Endothelial cell of umbilical vein (primary cell): ENCODE measurements at regions not wholly inside any gene's neighbourhood (a gene's known extent, or its start where the extent isn't known, plus 50 kb on each side); places are given as distances from the start of the nearest gene placed in this dataset.

Experiments used
- BruUV-seq: library from RNA; stranded (reverse); fragments of 400-500 nt; replicated peaks from 2 replicates; lab custom pipeline; 2021; lab: Mats Ljungman, UMichigan
- CTCF ChIA-PET: fragments of 300-600, 350-600 bp; sonication (Branson Sonifier 250); formaldehyde crosslinking; loops from one replicate; lab custom pipeline; 2021; ENCODE audit warnings: antibody characterized with exemption, inconsistent platforms; lab: Charles Lee
- POLR2A ChIA-PET: fragments of 300-600, 350-600 bp; sonication (Branson Sonifier 250); formaldehyde crosslinking; loops from one replicate; lab custom pipeline; 2021; ENCODE audit warnings: antibody characterized with exemption, inconsistent platforms; lab: Charles Lee
- DNase-seq: peaks from one replicate; pipeline ENCODE4 v3.0.0-alpha.2; 2011; ENCODE audit warnings: low read depth, low spot score
- FAIRE-seq: peaks from 2 replicates; lab custom pipeline; 2011; peaks lifted over from hg19 to GRCh38; lab: Jason Lieb, UNC
- H2AFZ ChIP-seq: 2 replicates; pipeline ENCODE4 v1.6.0; 2012; ENCODE audit warnings: low read depth, low read length, control low read depth, inconsistent platforms
- H3K27ac ChIP-seq: 2 replicates; pipeline ENCODE4 v1.5.1; 2011; ENCODE audit warnings: low read depth, mild to moderate bottlenecking, control low read depth, low read length, moderate library complexity; ENCODE audit not compliant: insufficient read depth
- H3K27me3 ChIP-seq, 2 experiments: 2 replicates each; pipeline versions ENCODE4 v1.6.0 to v1.6.1; 2011; ENCODE audit warnings: low read length in 2 of 2, mixed read lengths in 1 of 2; ENCODE audit not compliant: control insufficient read depth in 2 of 2, insufficient read depth in 2 of 2
- H3K36me3 ChIP-seq, 2 experiments: 2 replicates in 1 of 2; 3 replicates in 1 of 2; pipeline ENCODE4 v1.5.1; 2011; ENCODE audit warnings: low read length in 2 of 2, mild to moderate bottlenecking in 1 of 2, moderate library complexity in 1 of 2; ENCODE audit not compliant: control insufficient read depth in 2 of 2, insufficient read depth in 2 of 2; ENCODE audit errors: extremely low read depth in 1 of 2
- H3K4me1 ChIP-seq: 3 replicates; pipeline ENCODE4 v1.5.1; 2011; ENCODE audit warnings: mild to moderate bottlenecking, low read length; ENCODE audit not compliant: control insufficient read depth, insufficient read depth; ENCODE audit errors: extremely low read depth
- H3K4me2 ChIP-seq: 2 replicates; pipeline ENCODE4 v1.6.1; 2011; ENCODE audit warnings: low read length, control low read depth, mixed read lengths; ENCODE audit not compliant: insufficient read depth
- H3K4me3 ChIP-seq, 3 experiments: fragments of 200-600 bp in 1 of 3; sonication (generic), shearing (Covaris generic) in 1 of 3; replicated peaks in 1 of 3; 2 replicates each; pipeline ENCODE4 v1.5.1; 2011 to 2016; ENCODE audit warnings: control low read depth in 3 of 3, low read length in 3 of 3, mild to moderate bottlenecking in 2 of 3, inconsistent platforms in 1 of 3, low read depth in 1 of 3, moderate library complexity in 1 of 3; ENCODE audit not compliant: insufficient read depth in 1 of 3
- H3K79me2 ChIP-seq: 2 replicates; pipeline ENCODE4 v1.6.0; 2012; ENCODE audit warnings: low read length, inconsistent platforms; ENCODE audit not compliant: control insufficient read depth, insufficient read depth
- H3K9ac ChIP-seq: replicated peaks from 2 replicates; pipeline ENCODE3; 2011; ENCODE audit warnings: low read length, control low read depth; ENCODE audit not compliant: insufficient read depth; ENCODE audit errors: extremely low read depth
- H3K9me1 ChIP-seq: replicated peaks from 3 replicates; pipeline ENCODE4 v1.6.0; 2011; ENCODE audit warnings: mild to moderate bottlenecking, low read length; ENCODE audit not compliant: control insufficient read depth, insufficient read depth; ENCODE audit errors: extremely low read depth
- H3K9me3 ChIP-seq: replicated peaks from 2 replicates; pipeline ENCODE4 v1.5.1; 2012; ENCODE audit warnings: low read length, inconsistent platforms; ENCODE audit not compliant: control insufficient read depth, insufficient read depth
- H4K20me1 ChIP-seq: replicated peaks from 2 replicates; pipeline ENCODE3; 2011; ENCODE audit warnings: mild to moderate bottlenecking, low read length; ENCODE audit not compliant: control insufficient read depth, insufficient read depth; ENCODE audit errors: extremely low read depth
- EZH2 ChIP-seq: IDR thresholded peaks from 2 replicates; pipeline ENCODE4 v1.6.1; 2012; ENCODE audit warnings: borderline replicate concordance, low read depth, mild to moderate bottlenecking, moderate library complexity, low read length, inconsistent platforms; ENCODE audit not compliant: severe bottlenecking
- FOS ChIP-seq: IDR thresholded peaks from 2 replicates; pipeline ENCODE4 v1.6.1; 2011; ENCODE audit warnings: mild to moderate bottlenecking, low read length, moderate library complexity, borderline replicate concordance; ENCODE audit not compliant: insufficient read depth
- GATA2 ChIP-seq: IDR thresholded peaks from 2 replicates; pipeline ENCODE4 v1.7.0; 2011; ENCODE audit warnings: low read depth, mild to moderate bottlenecking, moderate library complexity, mixed read lengths, low read length; ENCODE audit not compliant: insufficient read length, insufficient read depth
- JUN ChIP-seq: IDR thresholded peaks from 2 replicates; pipeline ENCODE4 v1.6.1; 2011; ENCODE audit warnings: borderline replicate concordance, low read depth; ENCODE audit not compliant: insufficient read length, insufficient read depth
- MAX ChIP-seq: IDR thresholded peaks from 2 replicates; pipeline ENCODE4 v1.6.1; 2011; ENCODE audit not compliant: insufficient read depth, insufficient read length
- MYC ChIP-seq: IDR thresholded peaks from one replicate; pipeline ENCODE4 v1.6.1; 2011; ENCODE audit warnings: mild to moderate bottlenecking, low read depth, low read length
- POLR2A ChIP-seq: IDR thresholded peaks from 2 replicates; pipeline ENCODE4 v1.6.1; 2012; ENCODE audit warnings: low read depth, mild to moderate bottlenecking, control low read depth, low read length
- POLR2AphosphoS5 ChIP-seq: IDR thresholded peaks from 2 replicates; pipeline ENCODE4 v1.6.1; 2012; ENCODE audit warnings: low read depth, mild to moderate bottlenecking, control low read depth, low read length, moderate library complexity; ENCODE audit not compliant: insufficient read depth
- dilution Hi-C: fragments of 300-500 bp; cut with MboI; formaldehyde crosslinking; loops from one replicate; pipeline ENCODE4 v1.15.0; 2019; ENCODE audit warnings: low sequenced_read_pairs; ENCODE audit not compliant: extremely low pct_ligation_motif_present
- intact Hi-C: fragments of 100-400 bp; cut with micrococcal nuclease; formaldehyde crosslinking; loops from one replicate; pipeline ENCODE4 v1.10.0; 2022
- TF ChIP-seq, protein P1 (sequence below), 2 donors: IDR thresholded peaks; 1 replicate in 1 of 2; 2 replicates in 1 of 2; pipeline ENCODE4 v1.5.1; 2011; ENCODE audit warnings: low read length in 2 of 2, mild to moderate bottlenecking in 2 of 2, moderate library complexity in 2 of 2, control low read depth in 1 of 2, inconsistent platforms in 1 of 2, low read depth in 1 of 2; ENCODE audit not compliant: insufficient read depth in 1 of 2; ENCODE audit errors: extremely low read depth in 1 of 2

DNA sequence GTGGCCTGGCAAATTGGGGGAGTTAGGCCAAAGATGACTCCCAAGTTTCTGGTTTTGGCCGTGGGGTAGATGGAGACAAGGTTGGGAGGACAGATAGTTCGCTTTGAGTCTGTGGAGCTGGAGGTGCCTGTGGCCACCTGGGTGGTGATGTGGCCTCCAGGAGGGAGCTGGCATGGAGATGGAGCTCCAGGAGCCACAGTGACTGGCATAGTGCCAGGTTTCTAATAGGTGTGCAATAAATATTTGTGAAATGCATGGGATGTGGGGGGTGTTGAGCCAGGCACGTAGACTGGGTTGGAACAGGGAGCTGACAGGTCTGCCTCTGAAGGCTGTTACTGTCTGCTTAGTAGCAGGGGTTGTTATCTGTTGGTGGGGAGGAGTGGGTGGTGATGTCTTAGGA, 102.7 kb downstream of the PAX1 start:
- FAIRE-seq (no peak), DNase-seq (no peak)
- H3K4me2 ChIP-seq, result no peak overlapping the region
- POLR2A ChIA-PET, result no interaction called here
- no peaks in the 10 kb centered on the region for H3K9me1 ChIP-seq
- dilution Hi-C loops (no loop called here), intact Hi-C loops (loop anchor here (5.0 kb wide), 1 partner anchor 504 kb away; no protein-coding TSS in a partner anchor)
- H3K27me3 ChIP-seq, result no peaks in the 10 kb centered on the region
- TF ChIP-seq MYC (no peak), EZH2 (no peak), POLR2A (no peak), FOS (no peak), JUN (no peak)
- CTCF ChIA-PET, result no interaction called here
- no peaks in the 10 kb centered on the region for H3K79me2 ChIP-seq
- no peak overlapping the region for H3K9ac ChIP-seq
- no peak overlapping the region for H2AFZ ChIP-seq
- H3K4me3 ChIP-seq, result no peak overlapping the region
- no peaks in the 10 kb centered on the region for H4K20me1 ChIP-seq
- peaks cover 3% of the 10 kb centered on the region for H3K9me3 ChIP-seq
- H3K36me3 ChIP-seq, result no peaks in the 10 kb centered on the region
- BruUV-seq, result no TSS peak
- H3K27ac ChIP-seq, result no peak overlapping the region
- H3K4me1 ChIP-seq, result no peaks in the 10 kb centered on the region

DNA sequence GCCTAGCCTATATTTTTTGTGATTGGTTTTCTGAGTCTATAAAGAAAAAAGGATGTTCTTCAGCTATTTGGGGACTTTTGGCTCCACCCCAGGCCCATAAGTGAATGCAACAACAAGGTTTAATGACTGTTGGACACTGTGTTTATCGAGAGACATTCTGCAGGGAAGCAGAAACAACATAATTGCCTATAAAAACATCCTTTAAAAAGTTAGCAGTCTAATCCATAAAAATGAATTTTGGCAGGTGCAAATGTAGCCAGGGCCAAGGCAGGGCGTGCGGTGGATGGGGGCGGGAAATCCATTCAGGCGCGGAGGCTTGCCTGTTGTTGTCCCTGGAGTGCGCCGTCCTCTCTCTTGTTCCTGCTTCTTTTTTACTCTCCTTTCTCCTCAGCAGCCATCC, 99.3 kb downstream of the PAX1 start:
- no TSS peak for BruUV-seq
- Histone ChIP-seq H2AFZ (no peak overlapping the region), H3K27ac (no peak overlapping the region), H3K4me3 (no peak overlapping the region), H3K4me1 (no peaks in the 10 kb centered on the region), H4K20me1 (no peaks in the 10 kb centered on the region), H3K36me3 (no peaks in the 10 kb centered on the region), H3K79me2 (no peaks in the 10 kb centered on the region), H3K9ac (no peak overlapping the region), H3K4me2 (no peak overlapping the region), H3K27me3 (no peaks in the 10 kb centered on the region), H3K9me1 (no peaks in the 10 kb centered on the region), H3K9me3 (peaks cover 4% of the 10 kb centered on the region)
- no peak for DNase-seq
- POLR2A ChIA-PET, result no interaction called here
- intact Hi-C loops, result loop anchor here (5.0 kb wide), 1 partner anchor 507 kb away; no protein-coding TSS in a partner anchor
- FAIRE-seq, result no peak
- CTCF ChIA-PET, result no interaction called here
- dilution Hi-C loops, result no loop called here
- TF ChIP-seq POLR2A (no peak), POLR2AphosphoS5 (no peak), FOS (no peak), EZH2 (no peak), GATA2 (no peak), MYC (no peak), MAX (no peak)
- TF ChIP-seq, protein P1, sequence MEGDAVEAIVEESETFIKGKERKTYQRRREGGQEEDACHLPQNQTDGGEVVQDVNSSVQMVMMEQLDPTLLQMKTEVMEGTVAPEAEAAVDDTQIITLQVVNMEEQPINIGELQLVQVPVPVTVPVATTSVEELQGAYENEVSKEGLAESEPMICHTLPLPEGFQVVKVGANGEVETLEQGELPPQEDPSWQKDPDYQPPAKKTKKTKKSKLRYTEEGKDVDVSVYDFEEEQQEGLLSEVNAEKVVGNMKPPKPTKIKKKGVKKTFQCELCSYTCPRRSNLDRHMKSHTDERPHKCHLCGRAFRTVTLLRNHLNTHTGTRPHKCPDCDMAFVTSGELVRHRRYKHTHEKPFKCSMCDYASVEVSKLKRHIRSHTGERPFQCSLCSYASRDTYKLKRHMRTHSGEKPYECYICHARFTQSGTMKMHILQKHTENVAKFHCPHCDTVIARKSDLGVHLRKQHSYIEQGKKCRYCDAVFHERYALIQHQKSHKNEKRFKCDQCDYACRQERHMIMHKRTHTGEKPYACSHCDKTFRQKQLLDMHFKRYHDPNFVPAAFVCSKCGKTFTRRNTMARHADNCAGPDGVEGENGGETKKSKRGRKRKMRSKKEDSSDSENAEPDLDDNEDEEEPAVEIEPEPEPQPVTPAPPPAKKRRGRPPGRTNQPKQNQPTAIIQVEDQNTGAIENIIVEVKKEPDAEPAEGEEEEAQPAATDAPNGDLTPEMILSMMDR (IDR thresholded peaks at IDR 0.05; ENCODE audit: extremely low read depth in 1 of 2, insufficient read depth in 1 of 2, low read depth in 1 of 2, low read length in 2 of 2), result no peak
